M059J (cell line): ENCODE measurements at regions not wholly inside any gene's neighbourhood (a gene's known extent, or its start where the extent isn't known, plus 50 kb on each side); places are given as distances from the start of the nearest gene placed in this dataset.
A peak's percentile ranks its signal among the peaks of the same experiment; 100 is the strongest.

Source experiments
- DNase-seq: peaks from one replicate; pipeline ENCODE4 v3.0.0-alpha.2; 2012; ENCODE audit warnings: low read depth

DNA sequence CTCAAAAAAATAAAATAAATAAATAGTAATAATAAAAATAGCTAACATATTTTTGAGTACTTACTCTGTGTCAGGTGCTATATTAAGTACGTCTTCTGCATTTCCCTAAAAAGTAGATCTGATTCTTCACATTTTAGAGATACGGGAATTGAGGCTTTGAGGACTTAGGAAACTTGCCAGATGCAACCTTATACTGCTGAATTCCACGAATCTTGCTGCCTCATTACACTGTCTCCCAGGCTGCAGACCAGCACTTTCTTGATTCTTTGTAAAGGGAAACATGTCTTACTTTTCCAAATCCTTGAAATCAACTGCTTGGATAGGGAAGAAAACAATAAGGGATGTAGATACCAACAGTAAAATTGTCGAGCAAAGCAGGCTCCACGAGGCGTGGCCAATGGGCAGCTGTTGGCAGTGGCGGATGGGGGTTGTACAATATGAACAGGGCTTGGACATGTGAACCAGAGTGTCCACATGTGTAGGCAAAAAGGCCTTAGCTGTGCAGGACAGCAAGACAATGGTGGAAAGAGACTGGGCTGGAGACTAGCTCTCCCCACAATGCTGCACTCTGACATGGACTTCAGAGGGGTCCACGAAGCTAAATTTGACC is 124.3 kb upstream of the RAI14 start:
- DNase-seq, result peak; percentile 39

DNA sequence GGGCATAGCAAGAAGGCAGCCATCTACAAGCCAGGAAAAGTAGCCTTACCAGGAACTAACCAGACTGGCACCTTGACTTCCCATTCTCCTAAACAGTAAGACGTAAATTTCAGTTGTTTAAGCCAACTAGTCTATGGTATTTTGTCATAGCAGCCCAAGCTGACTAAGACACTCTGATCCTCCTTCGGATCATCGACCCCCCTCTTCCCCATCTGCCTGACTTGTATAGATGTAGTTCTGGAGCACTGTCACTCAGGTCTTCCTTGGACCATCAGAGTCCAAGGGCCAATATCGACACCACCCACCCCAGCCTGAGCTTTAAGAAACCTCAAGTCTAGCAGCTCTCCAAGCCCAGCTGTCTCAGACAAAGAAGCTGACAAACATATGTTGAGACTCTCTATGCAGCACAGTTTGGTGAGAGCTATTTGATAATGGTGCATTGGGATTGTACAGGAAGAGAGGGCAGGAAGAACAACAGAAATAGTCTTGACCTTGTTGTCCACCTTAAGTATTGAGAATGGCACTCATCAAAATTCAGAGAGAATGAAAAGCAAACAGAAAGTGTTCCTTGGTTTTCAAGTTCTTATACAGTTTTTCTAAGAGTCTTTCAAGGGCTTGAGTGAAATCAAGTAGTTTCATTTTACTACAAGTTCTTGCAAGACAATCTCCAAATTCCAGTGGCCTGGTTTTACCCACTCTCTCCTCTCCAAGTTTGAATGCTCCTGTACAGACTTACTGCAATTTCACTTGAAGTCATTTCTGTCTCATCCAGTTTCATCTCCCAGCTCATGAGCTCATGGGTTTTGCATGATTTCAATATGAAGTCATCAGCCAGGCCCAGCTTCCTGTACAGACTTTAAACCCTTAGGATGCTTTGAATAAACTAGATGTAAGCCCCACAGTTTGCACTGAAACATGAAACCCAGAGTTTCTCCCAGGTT is 122.3 kb upstream of the RAI14 start:
- peak; percentile 88 for DNase-seq

DNA sequence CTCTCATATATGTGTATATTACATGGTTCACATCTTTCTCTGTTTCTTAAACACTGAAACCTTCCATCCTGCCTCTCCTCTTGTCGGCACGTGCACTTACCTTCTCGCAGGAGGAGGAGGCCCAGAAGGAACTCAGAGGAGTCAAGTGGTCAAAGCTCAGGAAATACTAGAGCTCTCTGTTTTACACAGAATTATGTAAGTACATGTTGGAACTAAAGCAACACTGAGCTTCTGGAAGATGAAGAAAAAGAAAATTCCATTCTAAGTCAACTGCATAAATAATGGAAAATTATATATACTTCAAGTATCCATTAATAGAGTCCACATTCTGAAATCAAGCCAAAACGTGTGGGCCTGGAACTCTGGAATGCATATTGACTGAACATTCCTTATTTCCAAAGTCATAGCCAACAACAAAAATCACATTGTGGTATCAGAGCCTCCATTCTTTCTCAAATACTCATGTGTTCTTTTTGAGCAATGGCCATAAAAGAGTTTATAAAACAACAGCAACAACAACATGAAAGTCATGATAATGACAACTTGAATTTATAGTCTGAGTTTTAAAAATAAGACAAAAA is 121.5 kb upstream of the RAI14 start:
- peak; percentile 85 for DNase-seq

DNA sequence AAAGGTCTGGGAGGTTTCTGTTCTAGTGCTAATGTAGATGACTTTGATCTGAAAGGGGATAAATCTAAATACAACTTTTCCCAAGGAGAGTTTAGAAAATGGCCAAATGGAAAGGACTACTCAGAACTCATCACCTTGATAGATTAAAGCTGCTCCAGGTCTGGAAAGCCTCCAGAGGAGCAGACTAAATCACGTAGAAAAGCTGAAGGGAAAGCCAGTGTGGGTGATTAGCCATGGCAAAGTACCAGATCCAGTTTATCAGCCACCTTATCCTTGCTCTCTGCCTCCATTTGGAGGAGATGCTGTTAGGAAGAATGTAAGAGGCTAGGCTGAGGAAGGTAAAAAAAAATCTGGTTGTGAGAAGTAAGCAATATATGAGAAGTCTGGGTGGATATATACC is 120.7 kb upstream of the RAI14 start:
- peak; percentile 19 for DNase-seq

DNA sequence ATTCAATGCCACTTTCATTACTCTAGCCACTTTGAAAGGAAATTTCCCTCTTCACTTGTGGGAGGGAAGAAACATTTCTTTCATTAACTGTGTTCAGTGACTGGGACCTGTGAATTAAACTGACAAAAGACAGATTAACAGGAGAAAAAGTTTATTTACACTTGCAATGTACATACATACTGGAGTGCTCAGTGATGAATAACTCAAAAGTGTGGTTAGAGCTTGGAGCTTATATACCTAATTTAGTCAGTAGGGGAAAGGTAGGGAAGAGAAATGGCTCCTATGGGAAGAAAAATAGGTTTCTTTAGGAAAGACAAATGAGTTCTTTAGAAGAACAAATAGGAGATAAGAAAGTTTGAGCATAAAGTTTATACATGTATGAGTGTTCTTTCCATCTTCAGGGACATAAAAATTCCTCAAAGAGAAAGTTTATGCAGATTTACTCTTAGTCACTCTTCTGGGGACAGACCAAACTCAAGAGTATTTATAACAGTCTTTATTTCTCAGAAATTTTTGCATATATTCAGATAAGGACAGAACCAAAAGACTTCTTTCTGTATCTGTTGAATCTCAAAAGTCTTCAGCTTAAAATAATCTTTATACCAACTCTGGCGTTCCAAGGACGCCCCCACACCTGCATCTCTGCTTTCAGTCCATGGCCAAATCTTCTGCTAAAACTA is 120.0 kb upstream of the RAI14 start:
- peak; percentile 28 for DNase-seq

DNA sequence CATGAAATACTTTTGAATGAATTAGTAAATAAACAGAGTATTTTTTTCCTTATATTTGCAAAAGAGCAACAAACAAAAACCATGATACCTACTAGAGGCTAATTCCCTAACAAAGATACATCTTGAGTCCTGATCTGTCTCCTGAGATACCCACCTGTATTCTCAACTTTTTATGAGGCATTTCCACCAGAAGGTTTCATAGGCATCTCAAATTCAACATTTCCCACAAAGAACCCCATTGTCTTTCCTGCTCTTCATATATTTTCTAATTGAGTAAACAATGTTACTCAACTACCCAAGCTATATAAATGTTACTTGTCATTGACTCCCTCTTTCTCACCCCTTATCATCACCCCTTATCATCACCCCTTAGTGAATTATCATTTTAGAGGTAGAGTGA is 119.4 kb upstream of the RAI14 start:
- no peak for DNase-seq

DNA sequence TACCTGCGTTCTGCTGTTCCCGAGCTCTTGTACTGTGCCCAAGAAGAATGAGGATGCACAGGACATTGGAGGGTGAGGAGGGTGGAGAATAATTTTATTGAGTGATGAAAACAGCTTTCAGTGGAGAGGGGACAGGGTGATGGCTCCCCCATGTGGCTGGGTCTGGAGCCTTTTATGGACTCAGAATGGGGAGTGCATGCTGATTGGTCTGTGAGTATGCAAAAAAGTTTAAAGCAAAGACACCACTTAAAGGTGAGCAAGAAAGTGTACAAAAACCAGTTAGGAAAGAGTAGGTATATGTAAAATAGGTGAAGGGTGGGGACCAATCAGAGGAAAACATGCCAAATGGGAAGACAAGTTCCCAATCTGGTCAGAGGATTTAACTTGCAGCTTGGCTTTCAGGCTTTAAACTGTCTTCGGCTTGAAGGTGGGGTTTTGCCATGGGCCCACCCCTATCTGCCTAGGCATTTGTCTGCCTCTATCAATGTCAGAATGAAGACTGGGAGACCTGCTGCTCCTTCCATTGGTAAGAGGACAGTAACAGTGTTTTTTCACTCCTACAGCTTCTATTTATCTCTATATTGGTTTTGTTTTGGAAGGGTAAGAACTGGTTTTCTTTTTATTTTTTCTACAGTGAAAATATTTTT is 118.0 kb upstream of the RAI14 start:
- peak; percentile 43 for DNase-seq

DNA sequence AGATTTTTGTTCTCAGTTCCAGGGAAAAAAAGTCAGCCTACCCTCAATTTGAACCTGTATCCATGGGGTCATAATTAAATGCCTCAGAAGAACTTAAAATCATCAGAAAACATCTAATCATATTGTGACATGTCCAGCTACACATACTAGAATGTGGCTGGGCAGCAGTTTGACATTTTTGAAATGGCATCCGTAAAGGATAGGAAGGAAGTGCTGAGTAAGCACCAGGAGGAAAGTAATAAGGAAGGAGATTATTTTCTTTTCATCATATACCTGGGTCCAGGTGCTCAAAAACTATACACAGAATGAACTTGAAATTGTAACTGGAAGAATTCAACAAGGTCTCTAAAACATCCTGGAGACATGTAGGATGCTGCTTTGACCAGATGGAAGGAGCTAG is 116.9 kb upstream of the RAI14 start:
- DNase-seq, result no peak

DNA sequence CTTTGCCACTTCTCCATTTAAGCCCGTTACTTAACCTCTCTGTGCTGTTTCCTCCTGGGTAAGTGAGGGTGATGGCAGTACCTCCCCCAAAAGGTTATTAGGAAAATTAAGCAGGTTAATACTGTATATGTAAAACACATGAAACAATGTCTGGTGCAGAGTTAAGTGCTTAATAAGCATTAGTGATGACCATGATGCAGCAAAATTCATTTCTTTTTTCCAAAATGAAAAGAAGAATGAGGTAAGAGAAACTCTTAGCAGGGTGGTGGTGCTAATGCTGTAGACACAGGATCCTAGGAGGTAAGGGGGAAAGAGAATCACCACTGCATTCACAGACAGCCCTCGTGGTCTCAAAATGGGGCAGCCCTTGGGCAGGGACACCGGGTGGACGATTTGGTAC is 115.1 kb upstream of the RAI14 start:
- no peak for DNase-seq

DNA sequence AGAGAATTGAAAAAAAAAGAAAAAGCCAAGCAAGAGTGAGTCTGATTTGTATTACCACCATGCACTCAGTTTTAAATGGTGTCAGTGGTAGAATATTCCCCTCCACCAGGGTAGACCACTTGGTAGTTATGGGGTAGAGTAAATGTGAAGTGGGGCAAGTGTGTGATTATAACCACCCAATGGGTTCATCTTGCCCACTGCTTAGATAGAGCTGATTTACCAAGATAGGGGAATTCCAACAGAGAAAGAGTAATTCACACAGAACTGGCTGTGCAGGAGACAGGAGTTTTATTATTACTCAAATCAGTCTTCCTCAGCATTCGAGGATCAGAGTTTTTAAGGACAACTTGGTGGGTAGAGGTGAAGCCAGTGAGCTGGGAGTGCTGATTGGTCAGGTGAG is 113.3 kb upstream of the RAI14 start:
- no peak for DNase-seq

DNA sequence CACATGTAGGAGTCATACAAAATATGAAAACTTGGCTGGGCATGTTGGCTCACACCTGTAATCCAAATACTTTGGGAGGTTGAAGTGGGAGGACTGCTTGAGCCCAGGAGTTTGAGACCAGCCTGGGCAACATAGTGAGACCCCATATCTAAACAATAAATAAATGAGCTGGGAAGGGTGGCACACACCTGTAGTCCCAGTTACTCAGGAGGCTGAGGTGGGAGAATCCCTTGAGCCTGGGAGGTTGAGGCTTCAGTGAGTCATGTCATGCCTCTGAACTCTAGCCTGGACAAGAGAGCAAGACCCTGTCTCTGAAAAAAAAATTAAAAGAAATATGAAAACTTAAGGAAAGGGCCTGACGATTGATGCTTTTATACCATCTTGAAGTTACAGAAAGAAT is 112.4 kb upstream of the RAI14 start:
- no peak for DNase-seq

DNA sequence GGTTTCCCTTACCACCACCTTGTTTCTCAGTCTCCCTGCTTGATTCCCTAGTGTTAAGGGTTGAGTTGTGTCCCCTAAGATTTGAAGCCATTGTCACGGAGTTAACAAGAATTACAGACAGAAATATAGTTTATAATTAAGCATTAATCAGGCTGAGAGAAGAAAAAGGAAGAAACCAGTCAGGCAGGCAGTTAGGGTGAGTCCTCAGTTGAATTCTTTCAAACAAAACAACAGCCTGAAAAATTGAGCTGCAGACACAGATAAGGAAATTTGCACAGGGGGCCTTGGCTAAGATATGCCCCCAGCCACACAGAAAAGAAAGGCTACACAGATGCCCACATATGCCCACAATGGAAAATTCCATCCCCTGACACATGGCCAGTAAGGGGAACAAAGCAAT is 111.7 kb upstream of the RAI14 start:
- DNase-seq, result no peak

DNA sequence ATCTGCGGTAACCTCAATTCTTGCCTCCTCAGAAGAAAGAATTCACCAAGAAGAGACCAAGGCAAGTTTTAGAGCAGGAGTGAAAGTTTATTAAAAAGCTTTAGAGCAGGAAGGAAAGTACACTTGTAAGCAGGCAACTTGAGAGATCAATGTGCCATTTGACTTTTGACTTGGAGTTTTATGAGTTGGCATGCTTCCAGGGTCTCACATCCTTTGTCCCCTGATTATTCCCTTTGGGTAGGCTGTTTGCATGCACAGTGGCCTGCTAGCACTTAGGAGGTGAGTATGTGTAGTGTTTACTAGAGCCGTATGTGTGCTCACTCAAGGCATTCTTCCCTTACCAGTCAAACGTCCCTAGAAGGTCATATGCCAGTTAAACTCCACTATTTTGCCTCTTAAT is 111.0 kb upstream of the RAI14 start:
- DNase-seq, result no peak

DNA sequence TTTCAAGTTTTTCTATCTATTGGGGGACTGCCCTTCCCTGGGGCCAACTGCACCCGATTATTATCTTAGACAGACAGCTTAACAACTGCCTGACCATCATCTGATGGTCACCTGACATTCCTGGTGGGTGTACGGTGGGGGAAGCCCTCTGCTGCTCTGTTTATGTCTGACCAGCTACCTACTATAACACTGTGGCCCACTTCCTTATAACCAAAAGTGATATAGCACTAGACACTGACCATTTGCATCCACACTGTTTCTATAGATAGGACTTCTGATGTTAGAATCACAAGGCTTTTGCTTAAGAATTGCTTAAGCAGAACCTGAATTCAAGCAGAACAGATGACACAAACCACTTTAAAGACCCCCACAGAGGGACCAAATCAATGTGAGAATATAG is 110.5 kb upstream of the RAI14 start:
- DNase-seq, result no peak

DNA sequence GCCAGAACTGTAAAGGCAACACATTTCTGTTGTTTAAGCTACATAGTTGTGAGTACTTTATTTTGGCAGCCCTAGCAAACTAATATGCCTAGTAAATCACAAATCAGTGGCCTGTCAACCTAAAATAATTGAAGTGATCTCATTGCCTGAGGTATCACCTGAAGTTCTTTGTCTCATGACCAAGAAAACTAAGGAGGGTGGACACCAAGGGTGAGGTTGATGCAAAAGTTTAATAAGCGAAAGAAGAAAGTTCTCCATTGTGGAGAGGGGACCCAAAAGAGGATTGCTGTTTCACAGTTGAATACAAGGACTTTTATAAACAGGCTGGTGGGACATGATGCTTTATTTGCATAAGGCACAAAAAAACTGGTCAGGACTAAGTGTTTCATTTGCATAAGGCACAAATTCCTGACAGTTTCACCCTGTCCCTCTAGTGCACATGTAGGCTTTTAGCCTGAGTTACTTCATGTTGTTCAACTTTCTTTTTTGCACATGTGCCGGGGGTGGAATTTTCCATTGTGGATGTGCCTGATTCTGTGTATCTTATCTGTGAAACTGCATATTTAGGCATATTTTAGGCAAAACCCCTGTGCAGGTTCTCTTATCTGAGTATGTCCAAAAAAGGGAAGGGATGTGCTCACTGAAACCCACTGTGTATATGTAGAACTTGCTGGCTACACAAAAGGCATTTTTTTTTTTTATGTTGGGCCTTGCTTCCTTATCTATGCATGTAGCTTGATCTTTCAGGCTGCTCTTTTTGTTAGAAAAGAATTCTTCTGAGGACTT is 108.6 kb upstream of the RAI14 start:
- no peak for DNase-seq

DNA sequence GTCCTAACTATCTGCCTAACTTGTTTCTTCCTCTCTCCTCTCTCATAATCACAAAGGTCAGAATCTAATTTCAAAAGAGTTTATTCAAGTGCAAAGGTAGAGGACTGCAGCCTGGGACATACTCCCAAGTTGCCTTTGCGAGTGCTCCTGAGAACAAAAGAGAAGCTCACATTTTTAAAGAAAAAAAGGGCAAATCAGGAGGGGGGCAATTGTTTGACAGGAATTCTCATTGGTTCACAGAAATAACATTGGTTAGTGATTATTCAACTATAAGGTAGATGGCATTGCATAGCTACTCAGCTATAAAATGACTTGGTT is 108.1 kb upstream of the RAI14 start:
- DNase-seq, result no peak

DNA sequence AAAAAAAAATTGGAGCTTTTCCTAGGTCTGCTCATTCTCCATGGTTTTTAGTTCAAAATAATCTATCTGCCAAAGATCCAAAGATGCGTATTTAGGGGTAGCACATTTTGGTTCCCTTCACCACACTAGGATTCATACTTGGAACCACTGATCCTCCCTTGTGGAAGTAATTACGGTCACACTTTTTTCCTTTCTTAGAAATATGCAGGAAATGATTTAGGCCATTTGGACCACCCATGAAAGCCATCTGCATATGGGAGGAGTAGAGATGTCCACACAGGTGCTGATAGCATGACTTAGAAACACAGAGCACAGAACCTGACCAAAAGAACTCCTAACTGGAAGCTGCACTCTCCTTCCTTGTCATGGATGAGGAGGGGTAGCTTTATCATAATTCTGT is 105.9 kb upstream of the RAI14 start:
- DNase-seq, result no peak

DNA sequence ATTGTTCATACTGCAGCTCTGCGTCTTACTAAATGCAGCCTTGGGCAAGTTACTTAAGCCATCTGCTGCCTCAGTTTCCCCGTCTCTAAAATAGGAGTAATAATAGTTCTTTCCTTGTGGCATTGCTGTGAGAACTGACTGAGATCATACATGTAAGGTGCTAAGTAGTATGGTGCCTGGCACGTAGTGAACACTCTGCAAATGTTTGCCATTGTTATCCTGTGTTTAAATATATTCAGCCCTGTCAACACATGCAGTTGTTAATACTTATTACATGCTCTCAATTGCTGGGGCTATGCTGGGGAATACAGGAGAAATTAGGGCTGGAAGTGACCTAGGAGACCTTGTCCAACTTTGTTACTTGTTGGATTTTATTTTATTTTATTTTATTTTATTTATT is 105.2 kb upstream of the RAI14 start:
- no peak for DNase-seq

DNA sequence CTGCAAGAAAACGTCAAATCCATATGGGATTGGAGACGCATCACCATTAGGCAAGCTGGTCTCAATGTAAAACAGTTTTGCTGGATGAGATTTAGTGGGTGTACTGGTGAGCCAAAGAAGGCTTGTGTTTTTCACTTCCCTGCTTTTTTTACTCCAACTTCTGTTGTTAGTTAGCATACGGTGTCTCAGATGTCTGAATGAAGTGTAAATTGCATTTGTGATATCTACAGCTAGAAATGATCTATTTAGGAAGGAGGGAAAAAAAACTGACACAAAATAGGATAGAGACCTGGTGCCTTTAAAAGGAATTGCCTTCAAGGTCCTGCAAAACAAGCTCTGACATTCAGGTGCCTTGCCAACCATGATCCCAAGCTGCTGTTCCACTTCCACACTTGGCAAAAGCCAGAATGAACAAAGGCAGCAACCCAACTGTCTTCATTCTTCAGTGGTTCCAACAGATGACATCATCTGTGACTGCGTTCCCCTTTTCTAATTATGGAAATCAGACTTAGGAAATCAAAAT is 104.2 kb upstream of the RAI14 start:
- DNase-seq, result no peak

DNA sequence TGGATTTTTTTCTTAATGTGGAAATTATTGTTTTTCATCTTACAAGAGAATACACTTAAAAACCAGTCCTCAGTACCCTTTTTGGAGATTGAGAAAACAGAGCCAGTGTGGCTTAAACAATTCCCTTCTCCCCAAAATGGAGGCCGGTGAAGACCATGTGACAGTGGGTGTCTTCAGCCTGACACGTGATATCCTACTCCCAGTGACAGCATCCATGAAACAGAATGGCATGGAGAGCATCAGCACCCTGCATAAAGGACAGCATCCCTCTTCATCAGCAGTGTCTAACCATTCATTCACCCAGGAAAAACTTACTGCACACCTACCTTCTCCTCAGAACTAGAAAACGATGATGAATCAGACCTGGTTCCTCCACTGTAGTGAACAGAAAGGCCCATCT is 103.4 kb upstream of the RAI14 start:
- DNase-seq, result peak; percentile 10

DNA sequence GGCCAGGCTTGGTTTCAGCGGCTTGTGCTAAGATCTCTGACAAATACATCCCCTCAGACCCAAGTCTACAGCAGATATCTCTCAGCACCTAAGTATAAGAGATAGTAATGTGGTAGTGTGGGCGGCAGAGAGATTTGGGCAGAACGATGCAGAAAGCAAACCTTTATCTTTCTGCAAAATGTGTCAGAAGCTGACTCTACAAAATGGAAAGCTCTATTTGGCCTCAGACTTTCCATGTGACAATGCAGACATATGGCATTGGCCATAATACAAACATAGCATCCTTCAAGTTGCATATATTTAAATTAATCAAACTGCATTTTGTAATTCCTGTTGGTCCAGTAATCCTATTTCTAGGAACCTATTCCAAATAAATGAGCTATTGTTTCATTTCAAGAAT is 102.5 kb upstream of the RAI14 start:
- no peak for DNase-seq
